GM12865 (cell line): ENCODE measurements at regions not wholly inside any gene's neighbourhood (a gene's known extent, or its start where the extent isn't known, plus 50 kb on each side); places are given as distances from the start of the nearest gene placed in this dataset.

Source experiments
- DNase-seq: peaks from one replicate; pipeline ENCODE4 v3.0.0; 2010; ENCODE audit warnings: low read depth
- H3K4me3 ChIP-seq: 2 replicates; pipeline ENCODE4 v1.5.1; 2011; ENCODE audit warnings: mild to moderate bottlenecking, low read depth, low read length, control low read depth
- CTCF ChIP-seq: IDR thresholded peaks from 2 replicates; pipeline ENCODE4 v1.5.1; 2011; ENCODE audit warnings: low read length, control low read depth, low read depth, inconsistent platforms; ENCODE audit not compliant: insufficient read depth; ENCODE audit errors: missing control alignments

- TF ChIP-seq CTCF, result no peak
- no peak for DNase-seq
- H3K4me3 ChIP-seq, result no peak overlapping the region
These were observed 2137.3 kb upstream of the CELF4 start for GRCh38 chr18:39702888-39703287.

GRCh38 chr18:39701839-39702238 is 2136.2 kb upstream of the CELF4 start:
- DNase-seq, result no peak
- no peak overlapping the region for H3K4me3 ChIP-seq
- TF ChIP-seq CTCF, result no peak

- DNase-seq, result no peak
These were observed 2135.6 kb upstream of the CELF4 start for GRCh38 chr18:39701055-39701783.

GRCh38 chr18:39699340-39699964 is 2133.9 kb upstream of the CELF4 start:
- H3K4me3 ChIP-seq, result no peak overlapping the region
- no peak for TF ChIP-seq CTCF
- DNase-seq, result no peak

More at GRCh38 chr18:39701055-39701783, 2135.6 kb upstream of the CELF4 start:
- TF ChIP-seq CTCF, result no peak
- no peak overlapping the region for H3K4me3 ChIP-seq

- DNase-seq, result no peak
- no peak overlapping the region for H3K4me3 ChIP-seq
- no peak for TF ChIP-seq CTCF
These were observed 2132.8 kb upstream of the CELF4 start for GRCh38 chr18:39698436-39698835.

GRCh38 chr18:39693359-39693758 is 2127.8 kb upstream of the CELF4 start:
- no peak for DNase-seq
- TF ChIP-seq CTCF, result no peak
- H3K4me3 ChIP-seq, result no peak overlapping the region
